ENCODE measurements at regions not wholly inside any gene's neighbourhood (a gene's known extent, or its start where the extent isn't known, plus 50 kb on each side); places are given as distances from the start of the nearest gene placed in this dataset.

GRCh38 chr2:237196866-237197618, 111.4 kb downstream of the COPS8 start:
- no peak overlapping the region for H3K4me3 ChIP-seq (ENCODE audit: low read length in 2 of 2)
- ChIA-PET POLR2A (ENCODE audit: partially characterized antibody) (no interaction called here), CTCF (ENCODE audit: partially characterized antibody) (no interaction called here)
- H3K9me3 Mint-ChIP-seq, result no peaks in the 10 kb centered on the region
- H3K36me3 Mint-ChIP-seq, result no peaks in the 10 kb centered on the region
- intact Hi-C loops (cut with micrococcal nuclease), result no loop called here
- H3K27me3 ChIP-seq (ENCODE audit: insufficient read depth, low read length), result peaks cover 2% of the 10 kb centered on the region
- no peak for DNase-seq
- H3K4me3 Mint-ChIP-seq, result no peak overlapping the region
- peaks cover 1 to 7% of the 10 kb centered on the region in 2 donors for H3K27me3 Mint-ChIP-seq
- no peak overlapping the region for H3K27ac Mint-ChIP-seq
- H3K9me3 ChIP-seq (ENCODE audit: control insufficient read depth in 1 of 2, low read length in 2 of 2), result no peaks in the 10 kb centered on the region
- H3K27ac ChIP-seq (ENCODE audit: low read depth, low read length), result no peak overlapping the region
- H3K4me1 Mint-ChIP-seq, result no peaks in the 10 kb centered on the region
- H3K4me1 ChIP-seq (ENCODE audit: insufficient read depth, low read length), result no peaks in the 10 kb centered on the region
- no peaks in the 10 kb centered on the region for H3K36me3 ChIP-seq (ENCODE audit: insufficient read depth, low read length)

- ChIA-PET CTCF (ENCODE audit: partially characterized antibody) (no interaction called here), POLR2A (ENCODE audit: partially characterized antibody) (no interaction called here)
- H3K27me3 Mint-ChIP-seq, result peaks cover 1 to 6% of the 10 kb centered on the region in 2 donors
- Histone ChIP-seq H3K4me1 (ENCODE audit: insufficient read depth, low read length) (no peaks in the 10 kb centered on the region), H3K36me3 (ENCODE audit: insufficient read depth, low read length) (no peaks in the 10 kb centered on the region), H3K9me3 (ENCODE audit: control insufficient read depth in 1 of 2, low read length in 2 of 2) (no peaks in the 10 kb centered on the region), H3K4me3 (ENCODE audit: low read length in 2 of 2) (no peak overlapping the region), H3K27me3 (ENCODE audit: insufficient read depth, low read length) (no peaks in the 10 kb centered on the region), H3K27ac (ENCODE audit: low read depth, low read length) (no peak overlapping the region)
- no peak overlapping the region for H3K27ac Mint-ChIP-seq
- H3K9me3 Mint-ChIP-seq, result no peaks in the 10 kb centered on the region
- no peak for DNase-seq
- H3K4me3 Mint-ChIP-seq, result no peak overlapping the region
- intact Hi-C loops (cut with micrococcal nuclease), result no loop called here
- H3K36me3 Mint-ChIP-seq, result no peaks in the 10 kb centered on the region
- H3K4me1 Mint-ChIP-seq, result no peaks in the 10 kb centered on the region
Observed at GRCh38 chr2:237198164-237198855, 112.6 kb downstream of the COPS8 start.

DNA sequence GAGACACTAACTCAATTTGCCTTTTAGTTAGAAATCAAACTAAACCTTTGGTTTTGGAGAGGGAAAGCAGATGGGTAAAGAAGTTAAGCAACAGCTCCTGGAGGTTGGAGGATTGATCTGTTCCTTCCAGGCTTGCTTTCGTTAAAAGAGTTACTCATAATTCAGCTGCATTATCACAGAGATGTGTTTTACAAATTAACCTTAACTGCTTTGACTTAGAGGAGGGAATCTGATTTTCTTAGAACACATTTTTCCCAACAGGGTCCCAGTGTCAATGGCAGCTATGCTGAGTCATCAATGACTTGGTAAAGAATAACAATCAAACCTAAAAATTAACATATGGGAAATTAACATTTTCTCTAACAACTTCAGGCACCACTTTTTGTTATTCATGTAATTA, 113.4 kb downstream of the COPS8 start:
- H3K9me3 Mint-ChIP-seq, result no peaks in the 10 kb centered on the region
- H3K4me1 ChIP-seq (ENCODE audit: insufficient read depth, low read length), result no peaks in the 10 kb centered on the region
- H3K4me1 Mint-ChIP-seq, result no peaks in the 10 kb centered on the region
- no peaks in the 10 kb centered on the region for H3K36me3 ChIP-seq (ENCODE audit: insufficient read depth, low read length)
- CTCF ChIA-PET (ENCODE audit: partially characterized antibody), result no interaction called here
- H3K4me3 ChIP-seq (ENCODE audit: low read length in 2 of 2), result no peak overlapping the region
- H3K36me3 Mint-ChIP-seq, result no peaks in the 10 kb centered on the region
- DNase-seq, result no peak
- POLR2A ChIA-PET (ENCODE audit: partially characterized antibody), result no interaction called here
- H3K9me3 ChIP-seq (ENCODE audit: control insufficient read depth in 1 of 2, low read length in 2 of 2), result no peaks in the 10 kb centered on the region
- intact Hi-C loops (cut with micrococcal nuclease), result no loop called here
- H3K27ac Mint-ChIP-seq, result no peak overlapping the region
- H3K27ac ChIP-seq (ENCODE audit: low read depth, low read length), result no peak overlapping the region
- H3K4me3 Mint-ChIP-seq, result no peak overlapping the region
- H3K27me3 ChIP-seq (ENCODE audit: insufficient read depth, low read length), result no peaks in the 10 kb centered on the region
- H3K27me3 Mint-ChIP-seq, result peaks cover 3 to 11% of the 10 kb centered on the region in 2 donors

GRCh38 chr2:237199577-237199976, 113.9 kb downstream of the COPS8 start:
- Histone ChIP-seq H3K27me3 (ENCODE audit: insufficient read depth, low read length) (no peaks in the 10 kb centered on the region), H3K36me3 (ENCODE audit: insufficient read depth, low read length) (no peaks in the 10 kb centered on the region), H3K27ac (ENCODE audit: low read depth, low read length) (no peak overlapping the region), H3K9me3 (ENCODE audit: control insufficient read depth in 1 of 2, low read length in 2 of 2) (no peaks in the 10 kb centered on the region), H3K4me1 (ENCODE audit: insufficient read depth, low read length) (no peaks in the 10 kb centered on the region), H3K4me3 (ENCODE audit: low read length in 2 of 2) (no peak overlapping the region)
- POLR2A ChIA-PET (ENCODE audit: partially characterized antibody), result no interaction called here
- intact Hi-C loops (cut with micrococcal nuclease), result no loop called here
- Mint-ChIP-seq H3K9me3 (no peaks in the 10 kb centered on the region), H3K4me3 (no peak overlapping the region), H3K27me3 (peaks cover 3 to 10% of the 10 kb centered on the region in 2 donors), H3K27ac (no peak overlapping the region), H3K4me1 (no peaks in the 10 kb centered on the region), H3K36me3 (no peaks in the 10 kb centered on the region)
- DNase-seq, result no peak
- CTCF ChIA-PET (ENCODE audit: partially characterized antibody), result no interaction called here

DNA sequence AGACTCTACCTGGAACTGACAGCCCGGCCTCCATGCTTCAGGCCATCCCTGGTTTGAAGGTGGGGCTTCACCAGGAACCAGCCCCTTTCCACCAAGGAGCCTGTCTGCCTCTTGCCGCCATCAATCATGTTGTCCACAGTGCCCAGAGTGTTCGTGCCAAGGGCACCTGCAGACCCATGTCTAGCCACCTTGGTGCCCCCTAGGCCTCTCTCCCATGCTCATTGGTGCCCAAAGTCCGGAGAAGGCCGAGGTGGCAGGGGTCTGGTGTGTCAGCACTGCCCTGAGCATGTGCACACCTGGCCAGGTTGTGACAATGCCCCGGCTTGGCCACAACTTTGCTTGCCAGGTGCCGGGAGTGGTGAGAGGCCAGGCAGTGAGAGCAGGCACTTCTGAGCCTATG, 114.8 kb downstream of the COPS8 start:
- no peak for DNase-seq
- Mint-ChIP-seq H3K36me3 (no peaks in the 10 kb centered on the region), H3K27ac (no peak overlapping the region), H3K27me3 (peaks cover 5 to 11% of the 10 kb centered on the region in 2 donors), H3K9me3 (no peaks in the 10 kb centered on the region), H3K4me1 (no peaks in the 10 kb centered on the region), H3K4me3 (no peak overlapping the region)
- ChIA-PET POLR2A (ENCODE audit: partially characterized antibody) (no interaction called here), CTCF (ENCODE audit: partially characterized antibody) (no interaction called here)
- intact Hi-C loops (cut with micrococcal nuclease), result no loop called here
- no peaks in the 10 kb centered on the region for H3K36me3 ChIP-seq (ENCODE audit: insufficient read depth, low read length)
- H3K27ac ChIP-seq (ENCODE audit: low read depth, low read length), result no peak overlapping the region
- H3K9me3 ChIP-seq (ENCODE audit: control insufficient read depth in 1 of 2, low read length in 2 of 2), result no peaks in the 10 kb centered on the region
- no peaks in the 10 kb centered on the region for H3K4me1 ChIP-seq (ENCODE audit: insufficient read depth, low read length)
- no peak overlapping the region for H3K4me3 ChIP-seq (ENCODE audit: low read length in 2 of 2)
- no peaks in the 10 kb centered on the region for H3K27me3 ChIP-seq (ENCODE audit: insufficient read depth, low read length)

DNA sequence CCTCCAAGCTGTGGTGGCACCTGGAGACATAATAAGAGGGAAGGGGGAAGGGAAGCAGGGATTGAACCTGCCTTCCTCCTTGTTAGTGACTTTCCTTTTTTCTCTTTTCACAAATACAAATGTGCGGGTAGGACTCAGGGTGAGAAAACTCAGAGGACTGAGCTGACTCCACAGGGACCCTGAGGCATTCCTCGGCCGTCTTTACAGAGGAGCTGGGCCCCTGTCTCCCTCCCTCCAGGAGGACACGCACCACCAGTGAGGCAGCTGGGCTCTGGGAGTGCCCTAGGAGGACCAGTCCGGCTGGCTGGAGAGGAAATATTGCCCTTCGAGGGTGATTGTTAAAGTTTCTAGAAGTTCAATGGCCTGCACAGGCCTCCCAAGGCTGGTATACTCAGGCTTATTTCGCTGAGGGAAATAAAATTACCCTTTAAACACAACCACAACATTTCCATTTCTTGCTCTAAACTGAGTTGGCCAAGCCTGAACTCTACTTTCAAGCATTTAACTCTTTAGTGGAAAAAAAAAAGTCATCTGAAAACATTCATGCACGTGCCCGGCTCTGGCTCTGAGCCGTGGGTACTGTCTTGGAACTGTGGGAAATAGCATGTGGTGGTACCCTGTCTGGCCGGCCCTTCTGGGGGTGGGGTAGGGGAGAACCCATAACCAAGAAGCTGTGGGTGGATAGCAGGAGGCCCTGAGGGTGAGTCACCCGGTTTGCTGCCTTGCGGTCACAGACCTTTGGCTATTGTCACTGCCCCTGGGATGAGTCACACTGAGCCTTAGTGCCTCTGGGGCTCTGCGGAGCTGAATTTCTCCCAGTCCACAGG, 116.0 kb downstream of the COPS8 start:
- H3K27me3 ChIP-seq (ENCODE audit: insufficient read depth, low read length), result no peaks in the 10 kb centered on the region
- no peak overlapping the region for H3K4me3 ChIP-seq (ENCODE audit: low read length in 2 of 2)
- H3K4me1 ChIP-seq (ENCODE audit: insufficient read depth, low read length), result no peaks in the 10 kb centered on the region
- no peaks in the 10 kb centered on the region for H3K36me3 Mint-ChIP-seq
- H3K27me3 Mint-ChIP-seq, result peaks cover 5 to 13% of the 10 kb centered on the region in 2 donors
- no peaks in the 10 kb centered on the region for H3K36me3 ChIP-seq (ENCODE audit: insufficient read depth, low read length)
- H3K9me3 ChIP-seq (ENCODE audit: control insufficient read depth in 1 of 2, low read length in 2 of 2), result no peaks in the 10 kb centered on the region
- H3K27ac Mint-ChIP-seq, result no peak overlapping the region
- no peaks in the 10 kb centered on the region for H3K9me3 Mint-ChIP-seq
- ChIA-PET CTCF (ENCODE audit: partially characterized antibody) (no interaction called here), POLR2A (ENCODE audit: partially characterized antibody) (no interaction called here)
- no peaks in the 10 kb centered on the region for H3K4me1 Mint-ChIP-seq
- intact Hi-C loops (cut with micrococcal nuclease), result no loop called here
- no peak overlapping the region for H3K4me3 Mint-ChIP-seq
- DNase-seq, result no peak
- no peak overlapping the region for H3K27ac ChIP-seq (ENCODE audit: low read depth, low read length)

DNA sequence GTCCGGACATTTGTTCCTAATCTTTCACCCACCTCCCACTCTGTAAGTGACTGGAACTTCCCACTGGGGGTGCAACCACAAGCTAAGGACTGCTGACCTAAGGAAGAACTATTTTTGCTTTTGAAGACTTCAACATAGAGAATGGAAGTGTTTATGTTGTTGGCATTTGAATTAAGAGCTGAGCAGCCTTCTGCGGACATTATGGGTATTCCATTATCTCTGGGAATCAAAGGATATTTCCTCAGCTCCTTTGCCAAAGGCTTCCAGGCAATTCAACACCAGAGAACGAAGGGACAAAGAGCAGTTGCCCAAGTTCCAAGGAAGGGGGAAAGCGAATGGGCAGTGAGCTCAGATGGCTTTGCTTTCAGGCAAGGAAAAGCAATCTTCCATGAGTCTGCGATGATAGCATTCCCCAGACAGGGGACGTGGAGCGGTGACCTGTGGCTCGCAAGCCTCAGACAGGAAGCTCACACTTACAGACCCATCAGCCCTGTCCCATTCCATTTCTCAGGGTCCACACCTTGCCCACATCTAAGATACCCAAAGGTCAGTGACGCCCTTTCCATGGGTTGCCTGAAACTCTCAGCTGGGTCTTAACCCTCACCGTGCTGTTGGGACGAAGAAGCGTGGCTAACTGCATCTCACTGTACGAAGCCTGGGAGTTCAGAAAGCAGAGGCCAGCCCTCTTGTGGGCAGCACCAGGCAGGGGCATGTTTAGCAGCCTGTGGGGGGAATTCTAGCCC, 116.8 kb downstream of the COPS8 start:
- peaks cover 7 to 13% of the 10 kb centered on the region in 2 donors for H3K27me3 Mint-ChIP-seq
- DNase-seq, result no peak
- no peaks in the 10 kb centered on the region for H3K4me1 Mint-ChIP-seq
- Histone ChIP-seq H3K9me3 (ENCODE audit: control insufficient read depth in 1 of 2, low read length in 2 of 2) (no peaks in the 10 kb centered on the region), H3K36me3 (ENCODE audit: insufficient read depth, low read length) (no peaks in the 10 kb centered on the region), H3K4me3 (ENCODE audit: low read length in 2 of 2) (no peak overlapping the region), H3K27ac (ENCODE audit: low read depth, low read length) (no peak overlapping the region), H3K4me1 (ENCODE audit: insufficient read depth, low read length) (no peaks in the 10 kb centered on the region), H3K27me3 (ENCODE audit: insufficient read depth, low read length) (no peaks in the 10 kb centered on the region)
- no peak overlapping the region for H3K4me3 Mint-ChIP-seq
- H3K27ac Mint-ChIP-seq, result no peak overlapping the region
- intact Hi-C loops (cut with micrococcal nuclease), result no loop called here
- H3K9me3 Mint-ChIP-seq, result no peaks in the 10 kb centered on the region
- POLR2A ChIA-PET (ENCODE audit: partially characterized antibody), result no interaction called here
- CTCF ChIA-PET (ENCODE audit: partially characterized antibody), result no interaction called here
- H3K36me3 Mint-ChIP-seq, result no peaks in the 10 kb centered on the region
